ENCODE measurements at regions not wholly inside any gene's neighbourhood (a gene's known extent, or its start where the extent isn't known, plus 50 kb on each side); places are given as distances from the start of the nearest gene placed in this dataset.
"Not testable (repeated sequence)": the region's sequence is repeated elsewhere in the genome, so short reads cannot be mapped to it uniquely, and the experiment has no call there.

DNA sequence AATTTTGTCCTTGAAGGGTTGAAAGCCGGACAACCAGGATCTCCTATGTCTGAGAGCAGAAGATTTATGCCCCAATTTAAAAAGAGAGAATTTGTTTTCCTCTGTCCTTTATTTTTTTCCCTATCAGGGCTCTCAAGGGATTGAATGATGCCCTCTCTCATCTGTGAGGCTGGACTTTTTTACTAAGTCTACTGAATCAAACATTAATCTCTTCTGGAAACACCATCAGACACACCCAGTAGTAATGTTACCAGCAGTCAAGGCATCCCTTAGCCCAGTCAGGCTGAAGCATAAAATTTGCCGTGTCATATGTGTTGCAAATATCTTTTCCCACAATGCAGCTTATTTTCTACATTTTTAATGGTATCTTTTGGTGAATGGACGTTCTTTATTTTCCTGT lies 1497.9 kb downstream of the MAT2B start:
- no peak for DNase-seq (ENCODE audit: low spot score)

DNA sequence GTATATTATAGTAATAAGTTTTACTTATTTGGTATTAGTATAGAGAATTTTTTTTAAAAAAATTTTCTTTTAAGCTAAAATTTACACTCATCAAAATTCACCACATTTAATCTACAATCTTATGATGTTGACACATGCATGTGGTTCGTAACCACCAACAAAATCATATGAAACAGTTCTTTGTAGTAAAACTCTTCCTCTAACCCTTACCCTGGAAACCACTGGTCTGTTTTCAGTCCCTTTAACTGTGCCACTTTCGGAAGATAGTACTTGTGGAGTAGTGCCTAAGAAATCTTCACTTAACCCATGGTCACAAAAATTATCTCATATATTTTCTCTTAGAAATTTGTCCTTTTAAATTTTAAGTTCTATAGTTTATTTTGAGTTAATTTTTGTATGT lies 1498.8 kb downstream of the MAT2B start:
- no peak for DNase-seq (ENCODE audit: low spot score)

DNA sequence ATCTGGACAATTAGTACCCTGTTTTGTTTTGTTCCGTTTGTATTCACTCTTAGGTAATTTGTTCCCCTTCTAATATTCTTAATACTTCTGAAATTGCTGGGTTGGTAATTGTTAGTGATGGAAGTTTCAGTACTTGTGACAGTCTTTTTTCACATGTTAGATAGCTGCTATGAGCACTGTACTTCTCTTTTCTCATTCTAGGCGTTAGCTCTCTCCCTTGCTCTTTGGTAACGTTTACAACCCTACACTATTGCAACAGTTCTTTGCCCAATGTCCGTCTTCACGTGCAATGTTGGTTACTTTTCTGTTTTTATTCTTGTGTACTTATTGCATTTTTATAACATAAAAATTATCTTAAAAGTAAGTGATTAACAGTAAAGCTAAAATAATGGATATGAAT lies 1509.0 kb downstream of the MAT2B start:
- DNase-seq (ENCODE audit: low spot score), result no peak

- DNase-seq (ENCODE audit: low spot score), result no peak
Observed at GRCh38 chr5:165015126-165015525, 1509.7 kb downstream of the MAT2B start.

DNA sequence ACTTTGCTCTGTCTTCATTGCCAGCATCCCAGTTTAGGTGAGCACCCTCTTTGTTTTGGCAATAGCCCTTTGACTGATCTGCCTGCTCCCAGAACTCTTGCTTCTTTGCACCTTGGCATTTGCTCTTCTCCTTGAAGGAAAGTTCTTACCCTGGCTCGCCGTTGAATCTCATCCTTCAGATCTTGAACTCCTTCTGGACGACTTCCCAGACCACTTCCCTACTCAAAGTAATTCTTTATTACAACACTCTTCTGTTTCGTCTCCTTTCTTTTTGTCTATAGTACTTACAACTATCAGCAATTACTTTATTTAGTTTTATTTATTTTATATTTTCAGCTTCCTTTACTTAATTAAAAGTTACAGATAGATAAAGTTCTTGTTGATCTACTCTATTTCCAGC lies 1510.1 kb downstream of the MAT2B start:
- DNase-seq (ENCODE audit: low spot score), result no peak

DNA sequence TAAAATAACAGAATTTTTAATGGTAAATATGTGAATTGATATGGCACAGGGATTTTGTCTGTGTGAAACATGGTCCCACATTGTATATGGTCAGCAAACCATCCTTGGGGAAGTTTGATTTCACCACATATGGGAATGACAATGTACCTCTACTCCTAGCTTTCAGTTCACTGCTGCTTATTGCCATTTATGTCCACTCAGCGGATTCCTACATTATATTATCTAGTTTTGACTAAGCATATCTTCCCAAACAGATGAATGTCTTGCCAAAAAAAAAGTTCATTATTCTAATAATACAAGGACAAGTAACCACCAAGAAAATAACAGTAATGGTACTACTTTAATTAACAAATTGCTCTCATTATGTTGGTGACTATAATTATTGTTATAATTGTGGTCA lies 1521.6 kb downstream of the MAT2B start:
- DNase-seq (ENCODE audit: low spot score), result no peak

DNA sequence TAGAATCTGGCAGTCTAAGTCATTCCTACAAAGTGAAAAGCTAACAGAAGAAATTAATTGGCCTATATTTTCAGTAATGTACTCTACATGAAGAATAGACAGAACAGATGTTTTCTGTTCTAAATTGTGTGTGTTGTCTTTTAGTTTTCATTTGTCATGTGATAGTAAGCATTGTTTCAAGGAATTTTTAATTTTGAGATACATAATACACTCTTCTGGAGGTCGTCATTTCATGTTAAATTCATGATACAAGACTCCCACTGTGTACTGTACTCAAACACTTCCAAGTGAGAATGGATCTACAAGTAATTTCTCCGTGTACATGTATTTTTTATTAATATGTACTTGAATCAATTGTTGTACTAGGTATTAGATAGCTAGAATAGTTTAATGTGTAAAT lies 1522.9 kb downstream of the MAT2B start:
- no peak for DNase-seq (ENCODE audit: low spot score)

GRCh38 chr5:165029099-165029870 lies 1523.9 kb downstream of the MAT2B start:
- DNase-seq (ENCODE audit: low spot score), result no peak

DNA sequence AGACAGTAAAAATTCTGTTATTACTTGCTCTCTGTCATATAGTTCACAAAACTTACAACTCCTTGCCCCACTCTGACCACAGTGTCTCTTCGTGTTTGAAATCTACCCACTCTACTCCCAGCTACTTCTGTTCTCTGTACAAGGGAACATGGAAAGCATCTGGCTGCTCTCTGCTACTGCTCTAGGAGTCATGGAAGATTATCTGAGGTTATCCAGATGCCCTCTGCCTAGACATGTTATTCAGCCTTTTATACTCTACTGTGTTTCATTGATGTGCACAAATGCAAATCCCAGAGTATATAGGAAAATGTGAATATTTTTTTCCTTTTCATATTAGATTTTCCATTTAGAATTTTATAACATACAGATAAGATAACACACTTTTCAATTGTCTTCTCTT lies 1525.6 kb downstream of the MAT2B start:
- DNase-seq (ENCODE audit: low spot score), result no peak

- DNase-seq (ENCODE audit: low spot score), result no peak
Observed at GRCh38 chr5:165031371-165031770, 1526.0 kb downstream of the MAT2B start.

DNA sequence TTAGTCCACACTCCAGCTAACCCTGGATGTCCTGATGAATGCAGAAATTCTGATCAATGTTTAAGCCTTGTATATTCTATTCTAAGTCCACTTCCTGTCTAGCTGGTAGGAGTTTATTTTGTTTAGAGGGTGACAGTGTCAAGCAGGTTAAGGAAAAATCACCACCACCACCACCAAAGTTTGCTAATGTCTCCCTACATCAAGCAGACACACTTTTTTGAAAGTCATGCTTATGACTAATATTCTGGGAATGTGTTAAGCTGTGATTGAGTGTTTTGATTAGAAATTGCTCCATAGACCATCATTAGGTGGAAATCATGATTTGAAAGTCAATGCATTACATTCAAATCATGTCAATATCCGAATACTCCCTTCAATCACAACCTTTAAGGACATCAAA lies 1530.1 kb downstream of the MAT2B start:
- no peak for DNase-seq (ENCODE audit: low spot score)

GRCh38 chr5:165039748-165040147 lies 1534.3 kb downstream of the MAT2B start:
- DNase-seq (ENCODE audit: low spot score), result no peak

DNA sequence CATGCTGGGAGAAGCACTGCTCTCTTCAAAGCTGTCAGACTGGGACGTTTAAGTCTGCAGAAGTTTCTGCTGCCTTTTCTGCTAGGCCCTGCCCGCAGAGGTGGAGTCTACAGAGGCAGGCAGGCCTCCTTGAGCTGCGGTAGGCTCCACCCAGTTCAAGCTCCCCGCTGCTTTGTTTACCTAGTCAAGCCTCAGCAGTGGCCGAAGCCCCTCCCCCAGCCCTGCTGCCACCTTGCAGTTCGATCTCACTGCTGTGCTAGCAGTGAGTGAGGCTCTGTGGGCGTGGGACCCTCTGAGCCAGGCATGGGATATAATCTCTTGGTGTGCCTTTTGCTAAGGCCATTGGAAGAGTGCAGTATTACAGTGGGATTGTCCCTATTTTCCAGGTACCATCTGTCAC lies 1540.5 kb downstream of the MAT2B start:
- not testable (repeated sequence) for DNase-seq (ENCODE audit: low spot score)

GRCh38 chr5:165055476-165055875 lies 1550.1 kb downstream of the MAT2B start:
- DNase-seq (ENCODE audit: low spot score), result no peak

- no peak for DNase-seq (ENCODE audit: low spot score)
Observed at GRCh38 chr5:165057145-165057544, 1551.7 kb downstream of the MAT2B start.

DNA sequence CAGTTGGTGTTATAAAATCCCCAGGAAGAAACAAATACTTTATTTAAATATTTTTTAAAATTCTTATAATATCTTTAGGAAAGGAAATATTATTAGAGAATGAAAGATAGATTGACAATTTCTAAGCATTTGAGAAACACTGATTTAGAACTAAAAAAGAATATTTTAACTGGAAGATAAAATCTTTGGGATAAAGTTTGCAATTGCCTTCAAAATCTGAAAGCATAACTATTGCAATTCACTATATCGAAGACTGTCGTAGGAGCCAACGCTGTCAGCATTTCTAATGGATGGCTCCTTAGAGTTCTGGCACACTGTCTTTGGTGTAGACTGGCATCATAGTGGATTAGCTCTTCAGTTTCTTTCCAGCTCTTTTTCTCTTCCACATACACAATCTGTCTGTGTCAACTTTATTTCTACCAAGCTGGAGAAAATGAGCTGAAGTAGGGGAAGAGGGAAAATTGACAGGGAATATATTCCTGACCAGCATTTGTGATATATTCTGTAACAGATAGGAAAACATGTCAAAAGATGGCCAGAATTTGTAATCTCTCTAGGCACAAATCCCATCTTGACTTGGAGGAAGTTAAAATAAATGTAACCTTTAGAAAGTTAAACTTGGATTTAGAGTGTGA lies 1561.4 kb downstream of the MAT2B start:
- no peak for DNase-seq (ENCODE audit: low spot score)

GRCh38 chr5:165076686-165077085 lies 1571.3 kb downstream of the MAT2B start:
- no peak for DNase-seq (ENCODE audit: low spot score)

- no peak for DNase-seq (ENCODE audit: low spot score)
Observed at GRCh38 chr5:165079389-165079788, 1574.0 kb downstream of the MAT2B start.

DNA sequence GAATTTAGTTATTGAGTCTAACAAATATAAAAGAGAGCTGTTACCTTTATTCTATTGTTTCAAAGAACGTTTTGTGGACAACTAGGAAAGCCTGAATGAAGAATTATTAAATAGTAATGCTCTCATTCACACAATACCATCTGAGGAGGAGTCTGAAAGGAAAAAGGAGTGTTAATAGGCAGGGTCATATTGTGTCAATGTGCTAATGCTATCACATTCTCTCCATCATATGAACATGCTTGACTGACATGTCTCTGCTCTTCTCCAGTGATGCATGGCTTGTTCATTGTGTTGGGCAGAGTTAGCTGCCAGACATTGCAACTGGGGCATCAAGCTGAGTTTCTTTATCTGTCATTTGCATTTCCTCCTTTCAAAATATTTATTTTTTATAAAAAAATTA lies 1578.0 kb downstream of the MAT2B start:
- DNase-seq (ENCODE audit: low spot score), result no peak

GRCh38 chr5:165086465-165086864 lies 1581.0 kb downstream of the MAT2B start:
- DNase-seq (ENCODE audit: low spot score), result no peak

DNA sequence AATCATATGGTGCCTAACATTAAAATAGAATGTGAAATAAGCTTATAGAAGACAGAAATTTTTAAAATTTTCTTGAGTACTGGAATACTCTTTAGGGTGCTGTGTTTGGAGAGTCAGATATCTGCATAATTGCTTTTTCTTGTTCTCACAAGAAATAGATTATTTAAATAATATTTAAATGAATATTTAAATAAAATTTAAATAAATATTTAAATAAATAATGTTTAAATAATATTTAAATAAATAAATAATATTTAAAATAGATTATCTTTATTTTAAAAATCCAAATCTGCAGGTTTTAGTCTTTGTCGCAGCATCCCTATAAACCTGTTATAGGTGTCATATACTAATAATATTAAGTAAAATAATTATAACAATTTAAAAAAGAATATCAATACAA lies 1589.4 kb downstream of the MAT2B start:
- no peak for DNase-seq (ENCODE audit: low spot score)

GRCh38 chr5:165101709-165102108 lies 1596.3 kb downstream of the MAT2B start:
- DNase-seq (ENCODE audit: low spot score), result no peak

DNA sequence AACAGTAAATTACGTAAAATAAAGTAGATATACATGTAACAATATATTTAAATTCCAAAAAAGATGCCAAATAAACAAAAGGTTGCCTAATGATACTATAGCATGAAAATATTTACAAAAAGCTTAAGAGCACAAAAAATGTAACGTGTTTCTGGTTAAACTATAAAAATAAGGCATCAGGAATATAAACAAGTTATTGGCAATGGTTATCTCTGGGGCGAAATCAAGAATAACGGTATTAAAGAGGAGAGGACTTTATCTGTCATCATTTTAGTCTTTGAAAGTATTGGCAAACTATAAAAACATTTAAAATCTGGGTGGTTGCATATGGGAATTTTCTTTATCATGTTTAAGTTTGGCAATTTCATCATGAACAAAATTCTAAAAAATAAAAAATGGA lies 1599.2 kb downstream of the MAT2B start:
- DNase-seq (ENCODE audit: low spot score), result no peak

DNA sequence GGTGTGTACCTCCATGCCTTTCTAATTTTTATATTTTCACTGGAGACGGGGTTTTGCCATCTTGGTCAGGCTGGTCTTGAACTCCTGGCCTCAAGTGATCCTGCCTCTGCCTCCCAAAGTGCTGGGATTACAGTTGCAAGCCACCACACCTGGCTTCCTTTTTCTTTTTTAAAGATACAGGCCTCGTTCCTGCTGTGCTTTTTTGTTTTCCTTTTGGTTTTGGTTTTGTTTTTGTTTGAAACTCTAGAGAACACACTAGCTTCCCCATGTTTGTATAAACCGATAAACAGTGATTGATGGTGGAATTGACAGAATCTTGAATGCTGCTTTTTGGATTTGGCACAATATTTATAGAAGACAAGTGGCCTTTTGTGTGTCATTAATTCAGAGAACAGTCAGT lies 1603.4 kb downstream of the MAT2B start:
- DNase-seq (ENCODE audit: low spot score), result no peak

Measured in HuH-7.5 (cell line).